GM12872 (cell line): ENCODE measurements at regions not wholly inside any gene's neighbourhood (a gene's known extent, or its start where the extent isn't known, plus 50 kb on each side); places are given as distances from the start of the nearest gene placed in this dataset.
A peak's percentile ranks its signal among the peaks of the same experiment; 100 is the strongest.

ENCODE experiments used
- TF ChIP-seq, protein P1 (sequence below): IDR thresholded peaks from 3 replicates; pipeline ENCODE4 v1.5.1; 2011; ENCODE audit warnings: low read depth, mild to moderate bottlenecking, low read length, moderate library complexity; ENCODE audit not compliant: insufficient read depth

DNA sequence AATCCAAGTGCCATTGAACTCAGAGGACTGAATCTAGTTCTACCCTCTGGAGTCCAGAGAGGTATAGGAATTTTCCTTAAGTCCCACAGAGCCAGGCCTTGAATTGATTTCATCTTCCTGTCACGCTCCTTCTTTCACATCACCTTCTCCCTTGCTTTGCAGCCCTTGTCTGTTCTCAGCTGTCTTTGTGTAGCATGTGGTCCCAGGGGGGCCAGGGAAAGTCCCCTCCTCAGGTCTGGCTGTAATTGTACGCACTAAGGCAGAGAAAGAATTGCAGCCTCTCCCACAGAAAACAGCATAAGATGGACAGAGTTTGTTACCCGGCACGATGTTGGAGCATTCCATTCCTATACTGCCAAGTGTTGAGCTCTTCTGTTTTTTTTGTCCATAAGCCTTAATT is 153.6 kb downstream of the FAM78B start:
- TF ChIP-seq, protein P1, sequence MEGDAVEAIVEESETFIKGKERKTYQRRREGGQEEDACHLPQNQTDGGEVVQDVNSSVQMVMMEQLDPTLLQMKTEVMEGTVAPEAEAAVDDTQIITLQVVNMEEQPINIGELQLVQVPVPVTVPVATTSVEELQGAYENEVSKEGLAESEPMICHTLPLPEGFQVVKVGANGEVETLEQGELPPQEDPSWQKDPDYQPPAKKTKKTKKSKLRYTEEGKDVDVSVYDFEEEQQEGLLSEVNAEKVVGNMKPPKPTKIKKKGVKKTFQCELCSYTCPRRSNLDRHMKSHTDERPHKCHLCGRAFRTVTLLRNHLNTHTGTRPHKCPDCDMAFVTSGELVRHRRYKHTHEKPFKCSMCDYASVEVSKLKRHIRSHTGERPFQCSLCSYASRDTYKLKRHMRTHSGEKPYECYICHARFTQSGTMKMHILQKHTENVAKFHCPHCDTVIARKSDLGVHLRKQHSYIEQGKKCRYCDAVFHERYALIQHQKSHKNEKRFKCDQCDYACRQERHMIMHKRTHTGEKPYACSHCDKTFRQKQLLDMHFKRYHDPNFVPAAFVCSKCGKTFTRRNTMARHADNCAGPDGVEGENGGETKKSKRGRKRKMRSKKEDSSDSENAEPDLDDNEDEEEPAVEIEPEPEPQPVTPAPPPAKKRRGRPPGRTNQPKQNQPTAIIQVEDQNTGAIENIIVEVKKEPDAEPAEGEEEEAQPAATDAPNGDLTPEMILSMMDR = no peak

DNA sequence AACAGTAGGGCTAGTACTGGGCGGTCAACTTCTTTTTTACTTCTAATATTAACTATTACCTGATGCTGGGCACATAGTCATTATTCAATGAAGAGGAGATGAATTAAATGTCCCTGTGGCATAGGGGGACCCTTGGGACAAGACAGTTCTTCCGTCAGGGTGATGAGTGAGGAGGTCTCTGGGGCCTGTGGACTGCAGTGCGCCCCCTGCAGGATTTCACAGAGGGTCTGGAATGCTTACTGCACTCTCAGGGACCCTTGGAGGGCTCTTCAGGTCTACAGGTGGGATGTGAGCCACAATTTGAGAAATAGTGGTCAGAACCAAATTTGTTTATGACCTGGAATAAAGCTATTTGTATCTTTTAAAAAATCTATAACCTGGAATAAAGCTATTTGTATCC is 149.4 kb downstream of the FAM78B start:
- TF ChIP-seq, protein P1 = peak; percentile 50
